HT1080 (cell line): ENCODE measurements at regions not wholly inside any gene's neighbourhood (a gene's known extent, or its start where the extent isn't known, plus 50 kb on each side); places are given as distances from the start of the nearest gene placed in this dataset.
A peak's percentile ranks its signal among the peaks of the same experiment; 100 is the strongest.
"Not testable (repeated sequence)": the region's sequence is repeated elsewhere in the genome, so short reads cannot be mapped to it uniquely, and the experiment has no call there.

ENCODE experiments used
- DNase-seq: peaks from one replicate; pipeline ENCODE4 v3.0.0-alpha.2; 2015; ENCODE audit warnings: low read depth

GRCh38 chr10:90112681-90113080 lies 411.3 kb downstream of the KIF20B start:
- DNase-seq, result peak; percentile 58

- DNase-seq, result not testable (repeated sequence)
Measured at GRCh38 chr10:90118567-90118966, 417.2 kb downstream of the KIF20B start.

GRCh38 chr10:90119631-90120280 lies 418.4 kb downstream of the KIF20B start:
- DNase-seq, result not testable (repeated sequence)

GRCh38 chr10:90125456-90126255 lies 424.3 kb downstream of the KIF20B start:
- DNase-seq, result peak; percentile 21

GRCh38 chr10:90126256-90126595 lies 424.8 kb downstream of the KIF20B start:
- no peak for DNase-seq

GRCh38 chr10:90130321-90131086 lies 429.1 kb downstream of the KIF20B start:
- DNase-seq, result no peak

GRCh38 chr10:90133606-90134005 lies 432.2 kb downstream of the KIF20B start:
- no peak for DNase-seq

GRCh38 chr10:90136731-90137316 lies 435.4 kb downstream of the KIF20B start:
- no peak for DNase-seq

GRCh38 chr10:90138844-90139243 lies 437.5 kb downstream of the KIF20B start:
- peak; percentile 20 for DNase-seq

GRCh38 chr10:90141791-90142190 lies 440.4 kb downstream of the KIF20B start:
- no peak for DNase-seq

GRCh38 chr10:90143937-90144336 lies 442.5 kb downstream of the KIF20B start:
- no peak for DNase-seq

GRCh38 chr10:90148116-90148855 lies 446.9 kb downstream of the KIF20B start:
- peak; percentile 82 for DNase-seq

GRCh38 chr10:90149563-90149962 lies 448.2 kb downstream of the KIF20B start:
- no peak for DNase-seq

- no peak for DNase-seq
Measured at GRCh38 chr10:90162271-90162853, 461.0 kb downstream of the KIF20B start.

- peak; percentile 26 for DNase-seq
Measured at GRCh38 chr10:90167174-90168064, 466.0 kb downstream of the KIF20B start.

- DNase-seq, result no peak
Measured at GRCh38 chr10:90168244-90168643, 466.9 kb downstream of the KIF20B start.

GRCh38 chr10:90171014-90171722 lies 469.8 kb downstream of the KIF20B start:
- peak; percentile 4 for DNase-seq

- no peak for DNase-seq
Measured at GRCh38 chr10:90174531-90174930, 473.1 kb downstream of the KIF20B start.

GRCh38 chr10:90175161-90175681 lies 473.8 kb downstream of the KIF20B start:
- peak; percentile 7 for DNase-seq
